ENCODE measurements at regions not wholly inside any gene's neighbourhood (a gene's known extent, or its start where the extent isn't known, plus 50 kb on each side); places are given as distances from the start of the nearest gene placed in this dataset.

- H3K4me3 Mint-ChIP-seq: no peak overlapping the region
- no peaks in the 10 kb centered on the region for H3K4me1 Mint-ChIP-seq
- CTCF ChIA-PET: no interaction called here
- no peak overlapping the region for H3K27ac Mint-ChIP-seq
- no peaks in the 10 kb centered on the region for H3K27me3 Mint-ChIP-seq
- peaks cover 15% of the 10 kb centered on the region for H3K9me3 Mint-ChIP-seq
- no peaks in the 10 kb centered on the region for H3K36me3 Mint-ChIP-seq
- no peak for DNase-seq
Measured at GRCh38 chr6:15798533-15799255, 135.9 kb upstream of the DTNBP1 start.

- Mint-ChIP-seq H3K27ac (no peak overlapping the region), H3K4me1 (no peaks in the 10 kb centered on the region), H3K27me3 (no peaks in the 10 kb centered on the region), H3K9me3 (peaks cover 15% of the 10 kb centered on the region), H3K36me3 (no peaks in the 10 kb centered on the region), H3K4me3 (no peak overlapping the region)
- no peak for DNase-seq
- CTCF ChIA-PET: no interaction called here
Measured at GRCh38 chr6:15796844-15797243, 134.0 kb upstream of the DTNBP1 start.

- Mint-ChIP-seq H3K4me3 (no peak overlapping the region), H3K27me3 (no peaks in the 10 kb centered on the region), H3K27ac (no peak overlapping the region), H3K9me3 (peaks cover 15% of the 10 kb centered on the region), H3K36me3 (no peaks in the 10 kb centered on the region), H3K4me1 (no peaks in the 10 kb centered on the region)
- DNase-seq: no peak
- CTCF ChIA-PET: no interaction called here
Measured at GRCh38 chr6:15796130-15796771, 133.4 kb upstream of the DTNBP1 start.

DNA sequence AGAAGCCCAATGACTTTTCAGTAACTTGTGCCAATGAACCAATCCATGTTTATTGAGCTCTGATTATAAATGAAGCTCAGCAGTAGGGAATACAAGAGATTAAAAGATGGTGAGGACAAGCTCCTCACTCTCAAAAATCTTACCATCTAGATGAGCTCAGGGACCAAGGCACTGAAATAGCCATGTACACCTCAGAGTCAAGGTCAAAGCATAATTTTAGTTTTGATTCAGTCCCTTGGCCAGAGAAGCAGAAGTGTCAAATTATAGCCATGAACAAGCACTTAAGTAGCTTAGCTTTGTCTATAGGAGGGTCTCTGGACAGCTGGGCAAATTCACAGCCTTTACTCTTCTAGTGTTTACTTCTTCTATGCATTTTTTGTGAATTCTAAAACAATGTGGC is 131.0 kb upstream of the DTNBP1 start:
- H3K27ac Mint-ChIP-seq: no peak overlapping the region
- no peak for DNase-seq
- no peak overlapping the region for H3K4me3 Mint-ChIP-seq
- no peaks in the 10 kb centered on the region for H3K4me1 Mint-ChIP-seq
- H3K9me3 Mint-ChIP-seq: peaks cover 12% of the 10 kb centered on the region
- CTCF ChIA-PET: no interaction called here
- no peaks in the 10 kb centered on the region for H3K36me3 Mint-ChIP-seq
- no peaks in the 10 kb centered on the region for H3K27me3 Mint-ChIP-seq

- H3K36me3 Mint-ChIP-seq: no peaks in the 10 kb centered on the region
- DNase-seq: no peak
- H3K4me3 Mint-ChIP-seq: no peak overlapping the region
- no peaks in the 10 kb centered on the region for H3K27me3 Mint-ChIP-seq
- H3K9me3 Mint-ChIP-seq: peaks cover 9% of the 10 kb centered on the region
- CTCF ChIA-PET: no interaction called here
- no peaks in the 10 kb centered on the region for H3K4me1 Mint-ChIP-seq
- no peak overlapping the region for H3K27ac Mint-ChIP-seq
Measured at GRCh38 chr6:15793288-15793687, 130.5 kb upstream of the DTNBP1 start.

DNA sequence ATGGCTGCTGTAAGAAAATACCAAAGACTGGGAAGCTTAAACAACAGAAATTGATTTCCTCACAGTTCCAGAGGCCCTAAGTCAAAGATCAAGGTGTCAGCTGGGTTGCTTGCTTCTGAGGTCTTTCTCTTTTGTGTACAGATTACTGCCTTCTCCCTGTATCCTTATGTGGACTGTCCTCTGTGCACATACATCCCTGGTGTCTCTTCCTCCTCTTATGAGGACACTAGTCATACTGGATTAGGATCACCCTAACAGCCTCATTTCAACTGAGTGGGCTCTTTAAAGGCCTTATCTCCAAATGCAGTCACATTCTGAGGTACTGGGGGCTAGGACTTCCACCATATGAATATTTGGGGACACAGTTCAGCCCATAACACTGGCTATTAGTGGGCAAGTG is 130.0 kb upstream of the DTNBP1 start:
- Mint-ChIP-seq H3K9me3 (peaks cover 6% of the 10 kb centered on the region), H3K4me1 (no peaks in the 10 kb centered on the region), H3K27ac (no peak overlapping the region), H3K27me3 (no peaks in the 10 kb centered on the region), H3K4me3 (no peak overlapping the region), H3K36me3 (no peaks in the 10 kb centered on the region)
- no peak for DNase-seq
- CTCF ChIA-PET: no interaction called here

DNA sequence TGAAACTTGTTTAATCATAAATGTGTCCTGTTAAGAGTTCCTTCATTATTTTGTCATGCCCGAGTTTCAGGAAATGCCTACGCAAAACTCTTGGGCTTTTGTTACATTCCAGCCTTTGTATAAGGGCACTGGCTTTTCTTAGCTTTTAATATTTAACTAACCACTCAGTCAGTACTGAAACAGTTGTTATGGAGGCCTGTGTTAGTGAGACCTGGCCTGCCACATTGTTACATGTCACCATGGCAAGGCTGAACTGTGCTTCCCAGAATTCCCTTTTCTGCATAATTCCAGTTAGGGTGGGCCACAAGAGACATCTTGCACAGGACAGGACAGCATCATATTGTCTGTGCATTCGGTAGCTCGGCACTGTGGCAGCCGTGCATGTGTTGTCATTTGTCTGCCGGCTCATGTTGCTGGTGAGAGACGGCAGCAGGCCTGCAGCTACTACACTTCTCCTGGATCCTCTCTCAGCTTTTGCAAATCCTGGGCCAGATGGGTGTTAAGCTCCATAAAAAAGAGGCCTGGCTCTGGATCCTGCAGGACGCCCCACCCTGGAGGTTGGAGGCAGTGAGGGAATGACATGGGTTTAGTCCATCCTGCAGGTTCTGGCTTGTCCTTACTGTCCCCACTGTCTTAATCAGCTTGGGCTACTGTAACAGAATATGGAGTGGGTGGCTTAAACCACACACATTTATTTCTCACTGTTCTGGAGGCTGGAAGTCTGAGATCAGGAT is 128.8 kb upstream of the DTNBP1 start:
- no peaks in the 10 kb centered on the region for H3K27me3 Mint-ChIP-seq
- no peaks in the 10 kb centered on the region for H3K9me3 Mint-ChIP-seq
- no peak overlapping the region for H3K4me3 Mint-ChIP-seq
- no peaks in the 10 kb centered on the region for H3K4me1 Mint-ChIP-seq
- DNase-seq: no peak
- no peaks in the 10 kb centered on the region for H3K36me3 Mint-ChIP-seq
- CTCF ChIA-PET: no interaction called here
- no peak overlapping the region for H3K27ac Mint-ChIP-seq

DNA sequence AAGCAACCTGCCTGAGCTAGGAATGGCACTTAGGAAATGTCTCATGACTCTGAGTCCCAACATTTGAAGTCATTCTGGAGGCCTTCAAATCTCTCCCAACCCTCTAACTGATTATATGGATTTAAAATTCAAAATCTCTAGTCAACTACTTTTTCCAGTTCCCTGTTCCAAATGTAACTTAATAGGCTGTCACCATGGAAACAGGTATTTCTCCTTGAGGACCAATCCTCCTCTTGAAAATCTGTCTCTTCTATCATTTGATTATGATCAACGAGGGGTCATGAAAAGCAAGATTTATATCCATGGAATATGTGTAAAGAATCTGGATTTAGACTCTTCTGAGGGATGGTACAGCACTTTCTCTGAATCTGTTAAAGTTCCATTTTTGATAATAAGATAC is 127.3 kb upstream of the DTNBP1 start:
- no peak for DNase-seq
- H3K4me3 Mint-ChIP-seq: no peak overlapping the region
- no peaks in the 10 kb centered on the region for H3K9me3 Mint-ChIP-seq
- H3K4me1 Mint-ChIP-seq: no peaks in the 10 kb centered on the region
- no peaks in the 10 kb centered on the region for H3K27me3 Mint-ChIP-seq
- no peak overlapping the region for H3K27ac Mint-ChIP-seq
- CTCF ChIA-PET: no interaction called here
- H3K36me3 Mint-ChIP-seq: no peaks in the 10 kb centered on the region

DNA sequence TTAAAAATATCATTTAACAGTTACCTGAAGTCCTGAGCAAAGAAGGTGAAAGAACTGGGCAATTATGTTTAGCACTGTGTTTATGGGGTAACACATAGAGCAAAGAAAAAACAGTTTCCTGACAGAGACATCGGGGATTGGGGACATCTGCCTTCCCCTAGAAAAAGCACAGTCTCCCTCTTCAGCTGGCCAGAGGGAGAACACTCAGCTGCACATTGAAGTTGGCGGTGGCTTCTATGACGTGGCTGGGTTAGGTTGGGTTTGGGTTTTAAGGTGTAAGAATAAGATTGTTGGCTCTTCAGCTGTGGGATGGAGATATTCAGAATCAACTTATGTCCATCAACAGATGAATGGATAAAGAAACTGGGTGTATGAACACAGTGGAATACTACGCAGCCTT is 124.0 kb upstream of the DTNBP1 start:
- no peak for DNase-seq
- H3K27me3 Mint-ChIP-seq: no peaks in the 10 kb centered on the region
- H3K9me3 Mint-ChIP-seq: no peaks in the 10 kb centered on the region
- CTCF ChIA-PET: interaction anchor here (0.5 kb wide), 1 partner anchor 313 kb away, joined by 3 read pairs; no protein-coding TSS in a partner anchor
- no peak overlapping the region for H3K27ac Mint-ChIP-seq
- no peaks in the 10 kb centered on the region for H3K4me1 Mint-ChIP-seq
- no peak overlapping the region for H3K4me3 Mint-ChIP-seq
- H3K36me3 Mint-ChIP-seq: no peaks in the 10 kb centered on the region

- H3K36me3 Mint-ChIP-seq: no peaks in the 10 kb centered on the region
- no peak for DNase-seq
- H3K27ac Mint-ChIP-seq: no peak overlapping the region
- H3K9me3 Mint-ChIP-seq: no peaks in the 10 kb centered on the region
- no peak overlapping the region for H3K4me3 Mint-ChIP-seq
- CTCF ChIA-PET: no interaction called here
- H3K27me3 Mint-ChIP-seq: no peaks in the 10 kb centered on the region
- H3K4me1 Mint-ChIP-seq: no peaks in the 10 kb centered on the region
Measured at GRCh38 chr6:15783484-15783883, 120.7 kb upstream of the DTNBP1 start.

- no peak for DNase-seq
- Mint-ChIP-seq H3K27me3 (no peaks in the 10 kb centered on the region), H3K9me3 (no peaks in the 10 kb centered on the region), H3K4me1 (no peaks in the 10 kb centered on the region), H3K36me3 (no peaks in the 10 kb centered on the region), H3K4me3 (no peak overlapping the region), H3K27ac (no peak overlapping the region)
- CTCF ChIA-PET: no interaction called here
Measured at GRCh38 chr6:15781890-15782289, 119.1 kb upstream of the DTNBP1 start.

DNA sequence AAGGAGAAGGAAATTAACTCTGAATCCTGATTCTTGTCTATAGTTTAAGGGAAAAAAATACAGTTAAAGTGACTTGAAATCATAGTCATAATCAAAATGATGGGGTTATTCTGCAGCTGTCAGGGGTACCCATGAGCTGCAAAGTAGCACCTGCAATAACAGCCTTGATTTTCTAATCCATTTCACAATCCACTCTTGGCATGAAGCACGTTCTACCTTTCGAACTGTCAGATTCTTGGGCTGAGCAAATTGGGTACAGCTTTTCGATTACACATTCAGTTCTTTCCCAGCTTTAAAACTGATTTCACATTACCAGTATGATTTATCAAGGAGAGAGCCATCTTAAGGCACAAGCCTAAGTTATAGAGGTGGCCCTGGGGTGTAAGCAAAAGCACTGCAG is 118.5 kb upstream of the DTNBP1 start:
- no peak for DNase-seq
- Mint-ChIP-seq H3K9me3 (no peaks in the 10 kb centered on the region), H3K4me1 (peaks cover 3% of the 10 kb centered on the region), H3K27me3 (no peaks in the 10 kb centered on the region), H3K36me3 (no peaks in the 10 kb centered on the region), H3K4me3 (no peak overlapping the region), H3K27ac (no peak overlapping the region)
- CTCF ChIA-PET: no interaction called here

DNA sequence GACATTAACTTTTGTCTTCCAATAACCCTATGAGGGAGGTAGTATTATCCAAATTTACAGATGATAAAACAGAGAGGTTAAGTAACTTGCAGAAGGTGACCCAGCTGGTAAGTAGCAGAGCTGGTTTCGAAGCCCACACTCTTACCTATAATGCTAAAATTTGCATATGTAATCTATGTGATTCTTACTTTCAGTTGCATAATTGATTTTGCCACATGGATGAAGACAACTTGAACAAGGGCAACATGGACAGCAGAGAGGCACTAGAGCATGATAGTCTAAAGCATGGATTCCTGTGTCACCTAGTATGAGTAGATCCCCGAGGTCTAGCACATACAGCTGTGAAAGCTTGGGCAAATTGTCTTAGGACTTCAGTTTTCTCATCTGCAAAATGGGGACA is 117.6 kb upstream of the DTNBP1 start:
- Mint-ChIP-seq H3K4me1 (peaks cover 3% of the 10 kb centered on the region), H3K27ac (no peak overlapping the region), H3K4me3 (no peak overlapping the region), H3K27me3 (no peaks in the 10 kb centered on the region), H3K9me3 (no peaks in the 10 kb centered on the region), H3K36me3 (no peaks in the 10 kb centered on the region)
- CTCF ChIA-PET: interaction anchor here (1.2 kb wide), 1 partner anchor 425 kb away, joined by 3 read pairs; no protein-coding TSS in a partner anchor
- DNase-seq: no peak

GRCh38 chr6:15779726-15780125 is 116.9 kb upstream of the DTNBP1 start:
- no peaks in the 10 kb centered on the region for H3K27me3 Mint-ChIP-seq
- CTCF ChIA-PET: interaction anchor here (1.2 kb wide), 1 partner anchor 426 kb away, joined by 3 read pairs; no protein-coding TSS in a partner anchor
- H3K9me3 Mint-ChIP-seq: no peaks in the 10 kb centered on the region
- no peak overlapping the region for H3K27ac Mint-ChIP-seq
- no peaks in the 10 kb centered on the region for H3K36me3 Mint-ChIP-seq
- H3K4me3 Mint-ChIP-seq: no peak overlapping the region
- no peak for DNase-seq
- peaks cover 3% of the 10 kb centered on the region for H3K4me1 Mint-ChIP-seq
